HG03175 (cell line): ENCODE measurements at regions not wholly inside any gene's neighbourhood (a gene's known extent, or its start where the extent isn't known, plus 50 kb on each side); places are given as distances from the start of the nearest gene placed in this dataset.
A peak's percentile ranks its signal among the peaks of the same experiment; 100 is the strongest.

Experiments
- ATAC-seq: cut with Tn5 transposase; IDR thresholded peaks from one replicate; pipeline ENCODE4 v1.9.1; 2021; ENCODE audit warnings: mild to moderate bottlenecking, moderate library complexity; ENCODE audit not compliant: unreplicated experiment

GRCh38 chr10:124220971-124221355, 127.6 kb upstream of the CHST15 start:
- no peak for ATAC-seq

- no peak for ATAC-seq
These were observed 127.1 kb upstream of the CHST15 start for GRCh38 chr10:124220547-124220946.

- no peak for ATAC-seq
These were observed 126.3 kb upstream of the CHST15 start for GRCh38 chr10:124219655-124220054.

- no peak for ATAC-seq
These were observed 125.7 kb upstream of the CHST15 start for GRCh38 chr10:124219062-124219461.

- ATAC-seq = no peak
These were observed 124.8 kb upstream of the CHST15 start for GRCh38 chr10:124217906-124218804.

- ATAC-seq = no peak
These were observed 123.6 kb upstream of the CHST15 start for GRCh38 chr10:124217031-124217430.

- no peak for ATAC-seq
These were observed 121.4 kb upstream of the CHST15 start for GRCh38 chr10:124214610-124215375.

- no peak for ATAC-seq
These were observed 120.6 kb upstream of the CHST15 start for GRCh38 chr10:124213899-124214510.

GRCh38 chr10:124213471-124213870, 120.1 kb upstream of the CHST15 start:
- ATAC-seq = no peak

- ATAC-seq = no peak
These were observed 119.3 kb upstream of the CHST15 start for GRCh38 chr10:124212702-124213101.

- ATAC-seq = no peak
These were observed 118.5 kb upstream of the CHST15 start for GRCh38 chr10:124211921-124212320.

GRCh38 chr10:124210263-124210662, 116.9 kb upstream of the CHST15 start:
- ATAC-seq = no peak

- no peak for ATAC-seq
These were observed 114.0 kb upstream of the CHST15 start for GRCh38 chr10:124207391-124207790.

- no peak for ATAC-seq
These were observed 113.2 kb upstream of the CHST15 start for GRCh38 chr10:124206616-124207015.

- no peak for ATAC-seq
These were observed 112.0 kb upstream of the CHST15 start for GRCh38 chr10:124205432-124205831.

GRCh38 chr10:124204726-124205125, 111.3 kb upstream of the CHST15 start:
- ATAC-seq = no peak

- ATAC-seq = no peak
These were observed 106.6 kb upstream of the CHST15 start for GRCh38 chr10:124200011-124200410.

- ATAC-seq = no peak
These were observed 105.5 kb upstream of the CHST15 start for GRCh38 chr10:124198871-124199270.

- no peak for ATAC-seq
These were observed 104.7 kb upstream of the CHST15 start for GRCh38 chr10:124198125-124198501.

GRCh38 chr10:124197371-124198124, 104.2 kb upstream of the CHST15 start:
- no peak for ATAC-seq

GRCh38 chr10:124196659-124197058, 103.3 kb upstream of the CHST15 start:
- peak; percentile 41 for ATAC-seq
